ENCODE measurements at regions not wholly inside any gene's neighbourhood (a gene's known extent, or its start where the extent isn't known, plus 50 kb on each side); places are given as distances from the start of the nearest gene placed in this dataset.

- no peak for DNase-seq
Observed at GRCh38 chr3:170751899-170752293, 118.1 kb downstream of the RPL22L1 start.

- DNase-seq, result no peak
Observed at GRCh38 chr3:170751083-170751898, 118.7 kb downstream of the RPL22L1 start.

DNA sequence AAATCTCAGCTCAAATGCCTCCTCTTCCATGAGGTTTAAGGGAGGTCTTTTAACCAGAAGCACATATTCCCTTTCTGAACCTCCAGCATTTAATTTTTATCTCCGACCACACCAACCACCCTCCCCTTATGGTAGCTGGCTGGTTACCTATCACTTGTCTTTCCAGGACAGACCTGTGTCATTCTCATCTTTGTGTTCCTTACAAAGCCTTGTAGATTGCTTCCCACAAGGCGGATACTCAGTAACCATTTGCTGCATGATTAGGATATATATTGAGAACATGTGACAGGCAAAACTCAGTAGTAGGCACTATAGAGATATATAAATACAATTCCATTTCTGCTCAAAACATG is 119.5 kb downstream of the RPL22L1 start:
- no peak for DNase-seq

DNA sequence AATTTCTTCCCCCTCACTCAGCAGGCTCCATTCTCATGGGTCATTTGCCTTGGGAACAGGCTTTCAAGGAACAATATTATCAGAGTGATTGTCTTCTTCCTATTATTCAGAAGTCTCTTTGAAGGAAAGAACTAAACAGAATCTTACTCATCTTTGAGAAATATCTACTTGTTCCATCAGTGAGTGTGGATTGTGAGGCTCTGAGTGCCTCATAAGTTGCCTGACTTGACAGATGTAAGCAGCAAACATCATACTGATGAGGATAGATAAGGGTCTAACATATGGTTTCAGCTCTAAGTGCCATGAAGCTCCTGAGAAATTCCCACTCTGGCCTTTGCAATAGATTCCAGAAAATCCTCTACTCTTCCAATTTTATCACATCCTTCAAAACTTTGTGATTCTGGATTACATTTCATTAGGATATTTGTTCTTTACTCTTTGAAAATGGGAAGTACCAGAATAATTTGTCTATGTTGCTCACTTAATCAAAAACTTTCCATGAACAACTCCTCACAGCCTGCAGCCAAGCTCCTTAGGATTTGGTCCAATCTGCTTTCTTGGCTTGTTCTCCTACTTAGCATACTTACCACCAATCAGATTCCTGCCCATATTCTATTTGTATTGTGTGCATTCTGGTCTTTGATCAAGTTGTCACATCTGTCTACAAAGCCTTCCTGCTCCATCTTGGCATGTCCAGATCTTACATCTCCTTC is 120.1 kb downstream of the RPL22L1 start:
- DNase-seq, result no peak

DNA sequence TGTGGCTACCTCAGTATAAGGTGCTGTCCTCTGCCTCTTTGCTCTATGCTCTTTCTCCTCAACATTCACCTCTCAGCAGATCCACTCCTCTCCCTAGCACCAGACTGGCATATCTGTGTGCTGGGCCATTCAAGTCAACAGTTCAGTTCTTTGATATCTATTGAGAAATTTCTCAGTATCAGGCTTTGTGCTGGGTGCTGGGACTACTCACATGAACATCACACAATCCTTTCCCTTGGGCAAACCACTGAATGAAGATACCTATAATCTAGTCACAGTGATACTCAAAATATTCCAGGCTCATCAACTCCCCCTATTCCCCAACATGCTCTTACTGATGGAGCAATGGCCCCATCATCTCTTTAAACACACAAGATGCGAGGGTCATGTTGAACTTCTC is 120.8 kb downstream of the RPL22L1 start:
- no peak for DNase-seq

- DNase-seq, result no peak
Observed at GRCh38 chr3:170746175-170746942, 123.6 kb downstream of the RPL22L1 start.

DNA sequence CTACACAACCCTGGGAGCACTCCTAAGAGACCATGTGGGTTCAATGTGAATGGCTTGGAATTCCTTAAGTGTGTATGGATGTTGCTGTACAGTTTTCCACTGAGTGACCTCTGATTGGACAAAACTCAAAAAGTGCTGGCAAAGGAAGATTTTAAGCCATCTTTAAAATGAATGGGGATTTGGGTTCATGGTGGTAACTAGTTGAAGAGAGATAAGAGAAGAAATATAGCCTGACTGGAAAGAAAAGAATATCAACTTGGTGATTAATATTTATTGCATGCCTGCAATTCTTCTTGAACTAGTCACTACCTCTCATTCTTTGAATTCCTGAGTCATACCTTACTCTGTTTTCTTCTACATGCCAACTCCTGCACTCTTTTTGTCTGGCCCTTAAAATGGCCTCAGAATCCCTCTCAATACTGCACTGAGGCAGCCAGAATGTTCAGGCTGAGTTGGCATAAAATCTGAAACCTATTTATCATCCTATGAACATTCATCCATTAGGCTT is 124.7 kb downstream of the RPL22L1 start:
- DNase-seq, result no peak

- no peak for DNase-seq
Observed at GRCh38 chr3:170741756-170742529, 128.1 kb downstream of the RPL22L1 start.

DNA sequence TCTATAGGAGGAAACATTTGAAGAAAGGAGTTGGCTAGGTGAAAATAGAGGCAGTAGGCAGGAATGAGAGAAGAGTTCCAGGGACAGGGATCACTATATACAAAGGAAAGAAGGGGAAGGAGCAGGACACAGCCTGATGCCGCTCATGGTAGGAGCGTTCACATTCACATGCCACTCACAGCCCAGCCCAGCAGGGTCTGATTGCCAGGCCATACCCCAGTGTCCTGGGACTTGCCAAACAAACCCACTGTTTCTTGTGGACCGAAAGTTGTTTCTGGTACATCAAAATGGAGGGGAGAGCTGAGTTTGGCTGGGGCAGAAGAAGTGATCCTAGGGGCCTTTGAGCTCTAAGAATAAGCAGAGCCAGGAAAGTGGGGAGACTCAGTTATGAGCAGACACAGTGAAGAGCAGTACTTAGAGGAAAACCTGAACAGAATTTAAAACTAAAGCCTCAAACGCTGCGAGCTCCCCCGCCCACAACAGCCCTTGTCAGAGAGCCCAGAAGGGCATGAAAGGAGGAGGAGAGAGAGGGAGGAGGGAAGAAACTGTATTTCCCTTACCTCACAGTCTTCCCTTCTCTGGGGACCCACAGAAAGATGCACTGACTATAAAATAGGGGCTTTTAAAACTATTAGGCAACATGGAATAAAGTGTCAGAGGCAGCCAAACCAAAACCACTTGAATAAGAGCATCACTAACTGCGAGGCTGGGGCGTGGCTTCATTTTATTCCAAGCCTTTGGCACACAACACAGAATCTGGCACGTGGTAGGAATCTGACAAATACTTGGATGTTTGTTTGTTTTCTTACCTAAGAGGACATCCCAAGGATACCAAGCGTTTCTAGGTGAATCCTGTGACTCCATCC is 129.0 kb downstream of the RPL22L1 start:
- DNase-seq, result no peak

DNA sequence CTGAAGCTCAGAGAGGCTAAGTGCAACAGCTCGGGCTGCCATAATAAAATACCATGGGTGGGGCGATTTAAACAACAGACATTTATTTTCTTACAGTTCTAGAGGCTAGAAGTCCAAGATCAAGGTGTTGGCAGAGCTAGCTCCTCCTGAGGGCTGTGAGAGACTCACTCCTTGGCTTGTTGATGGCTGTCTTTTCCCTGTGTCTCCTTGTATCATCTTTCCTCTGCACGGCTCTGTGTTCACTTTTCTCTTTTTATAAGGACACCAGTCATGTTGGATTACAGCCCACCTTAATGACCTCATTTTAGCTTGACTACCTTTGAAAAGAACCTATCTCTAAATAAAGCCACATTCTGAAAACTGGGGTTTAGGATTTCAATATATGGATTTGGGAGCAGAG is 129.7 kb downstream of the RPL22L1 start:
- no peak for DNase-seq

GRCh38 chr3:170739410-170739809 is 130.6 kb downstream of the RPL22L1 start:
- DNase-seq, result no peak

DNA sequence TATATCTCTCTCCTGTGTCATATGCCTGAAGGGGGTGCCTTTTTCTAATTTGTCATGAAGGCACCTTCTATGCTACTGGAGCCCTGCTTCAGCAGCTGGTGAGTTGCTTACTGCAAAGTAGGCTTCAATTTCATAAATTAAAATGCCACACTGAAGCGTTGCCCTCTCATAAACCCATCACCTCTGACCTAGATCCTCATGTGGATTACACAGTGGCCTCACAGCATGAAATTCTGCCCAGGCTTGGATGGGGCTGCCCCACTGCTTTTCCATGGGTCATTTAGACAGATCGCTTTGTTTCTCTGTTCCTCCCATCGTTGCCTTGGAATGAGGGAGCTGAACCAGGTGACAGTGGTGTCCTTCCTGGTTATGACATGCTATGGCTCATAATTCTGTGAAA is 131.2 kb downstream of the RPL22L1 start:
- DNase-seq, result no peak

DNA sequence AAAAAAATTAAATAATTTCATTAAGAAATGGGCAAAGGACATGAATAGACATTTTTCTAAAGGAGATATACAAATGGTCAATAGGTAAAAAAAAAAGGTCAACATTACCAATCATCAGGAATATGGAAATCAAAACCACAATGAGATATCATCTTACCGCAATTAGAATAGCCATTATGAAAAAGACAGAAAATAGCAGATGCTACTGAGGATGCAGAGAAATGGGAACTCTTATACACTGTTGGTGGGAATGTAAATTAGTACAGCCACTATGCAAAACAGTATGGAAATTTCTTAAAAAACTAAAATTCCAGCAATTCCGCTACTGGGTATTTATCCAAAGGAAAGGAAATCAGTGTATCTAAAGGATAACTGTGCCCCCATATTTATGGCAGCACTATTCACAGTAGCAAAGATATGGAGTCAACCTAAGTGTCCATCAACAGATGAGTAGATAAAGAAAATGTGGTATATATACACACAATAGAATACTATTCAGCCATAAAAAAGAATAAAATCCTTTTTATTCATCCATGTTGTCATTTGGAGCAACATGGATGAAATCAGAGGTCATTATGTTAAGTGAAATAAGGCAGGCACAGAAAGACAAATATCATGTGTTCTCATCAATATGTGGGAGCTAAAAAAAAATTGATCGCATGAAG is 132.4 kb downstream of the RPL22L1 start:
- DNase-seq, result no peak

DNA sequence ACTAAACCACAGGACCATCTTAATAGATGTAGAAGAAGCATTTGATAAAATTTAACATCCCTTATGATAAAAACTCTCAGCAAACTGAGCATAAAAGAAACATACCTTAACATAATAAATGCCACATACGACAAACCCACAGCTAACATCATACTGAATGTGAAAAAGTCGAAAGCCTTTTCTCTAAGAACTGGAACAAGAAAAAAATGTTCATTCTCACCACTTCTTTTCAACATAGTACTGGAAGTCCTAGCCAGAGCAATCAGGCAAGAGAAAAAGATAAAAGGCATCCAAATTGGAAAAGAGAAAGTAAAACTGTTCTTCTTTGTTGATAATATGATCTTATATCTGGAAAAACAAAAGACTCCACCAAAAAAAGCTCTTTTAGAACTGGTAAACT is 134.2 kb downstream of the RPL22L1 start:
- DNase-seq, result no peak

- no peak for DNase-seq
Observed at GRCh38 chr3:170734735-170735065, 135.3 kb downstream of the RPL22L1 start.

DNA sequence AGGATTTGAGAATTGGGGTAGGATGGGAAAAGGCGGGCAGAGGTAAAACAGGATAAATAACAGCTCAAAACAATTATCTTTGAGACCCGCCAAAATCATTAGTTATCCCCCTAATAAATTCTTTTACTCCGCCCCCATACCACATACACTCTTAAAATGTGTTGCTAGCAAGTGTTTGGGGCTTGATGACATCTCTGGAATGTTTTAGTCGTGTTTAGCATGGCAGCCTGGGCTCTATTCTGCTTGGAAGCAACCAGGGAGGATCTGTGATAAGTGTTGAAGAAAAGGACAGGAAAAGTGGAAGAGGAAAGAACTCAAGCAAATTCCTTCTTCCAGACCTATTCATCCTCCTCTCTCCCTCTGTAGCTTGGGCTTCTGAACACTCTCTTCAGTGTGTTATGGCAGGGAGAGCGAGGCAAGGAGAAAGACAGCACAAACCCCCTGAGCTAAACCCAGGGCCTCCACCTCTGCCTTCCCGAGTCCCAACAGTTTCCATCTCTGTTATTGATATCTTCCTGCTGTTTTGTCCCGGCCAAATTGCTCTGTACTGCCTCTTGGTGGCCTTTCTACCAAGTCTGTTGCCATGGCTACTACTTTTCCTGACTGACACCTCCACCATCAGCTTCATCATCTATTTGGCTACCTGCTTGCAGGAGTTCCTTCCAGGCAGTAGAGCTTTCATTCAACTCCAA is 135.8 kb downstream of the RPL22L1 start:
- DNase-seq, result no peak

DNA sequence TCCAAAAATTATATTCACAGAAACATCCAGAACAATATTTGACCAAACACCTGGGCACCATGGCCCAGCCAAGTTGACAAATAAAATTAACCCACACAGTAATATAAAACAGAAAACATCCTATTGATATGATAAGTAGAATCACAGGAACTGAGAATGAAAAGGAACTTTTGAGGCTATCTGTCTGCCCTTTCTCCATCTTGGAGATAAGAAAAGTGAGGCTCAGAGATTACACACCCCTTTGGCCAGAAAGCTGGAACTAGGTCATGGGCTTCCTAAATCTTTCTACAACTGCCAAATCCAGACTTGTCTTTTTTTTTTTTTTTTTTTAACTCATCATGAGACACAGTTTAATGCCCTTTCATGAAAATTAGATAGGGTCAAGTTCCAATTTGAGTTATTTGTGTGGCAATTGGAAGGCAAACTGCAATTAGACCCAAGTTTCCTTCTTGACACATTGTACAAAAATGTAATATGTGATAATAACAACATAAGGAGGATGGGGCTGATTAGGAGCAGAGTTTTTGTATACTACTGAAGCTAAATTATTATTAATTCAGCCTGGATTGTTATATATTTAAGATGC is 137.2 kb downstream of the RPL22L1 start:
- DNase-seq, result no peak

DNA sequence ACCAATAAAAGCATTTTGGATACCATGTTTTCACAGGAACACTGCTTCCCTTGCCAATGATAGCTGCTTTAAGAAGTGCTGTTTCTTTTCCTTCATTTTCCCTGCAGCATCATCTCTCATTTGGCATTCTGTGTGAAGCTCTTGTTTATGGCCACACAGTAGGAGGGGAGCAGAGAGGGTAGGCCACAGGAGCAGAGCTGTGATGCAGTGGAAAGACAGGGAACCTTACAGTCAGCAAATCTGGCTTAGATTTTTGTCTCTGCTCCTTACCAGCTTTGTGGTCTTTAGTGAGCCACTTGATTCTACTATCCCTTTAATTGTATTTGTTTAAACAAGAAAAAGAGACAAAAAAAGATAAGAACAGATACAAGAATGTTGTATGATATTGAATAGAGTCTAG is 138.7 kb downstream of the RPL22L1 start:
- DNase-seq, result no peak

- no peak for DNase-seq
Observed at GRCh38 chr3:170730071-170730812, 139.8 kb downstream of the RPL22L1 start.

DNA sequence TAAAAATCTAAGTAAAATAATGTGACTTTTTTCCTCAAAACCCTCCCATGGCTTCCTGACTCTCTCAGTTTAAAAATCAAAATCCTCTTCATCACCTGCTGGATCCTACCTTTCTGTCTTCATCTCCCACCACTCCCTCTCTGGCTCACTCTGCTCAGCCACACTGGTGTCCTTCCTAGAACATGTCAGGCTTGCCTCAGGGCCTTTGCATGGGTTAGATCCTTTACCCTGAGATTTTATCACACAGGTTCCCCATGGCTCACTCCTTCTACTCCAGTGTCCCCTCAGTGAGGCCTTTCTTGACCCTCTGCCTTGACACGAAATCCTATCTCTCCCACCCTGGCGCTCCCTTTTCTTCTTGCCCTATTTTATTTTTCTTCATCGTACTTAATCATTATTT is 141.8 kb downstream of the RPL22L1 start:
- DNase-seq, result no peak

Measured in NCI-H1417 treated with DMSO at 0.1 percent for 48 hours (cell line).